Islet of Langerhans (tissue), 1 donor: ENCODE measurements at regions not wholly inside any gene's neighbourhood (a gene's known extent, or its start where the extent isn't known, plus 50 kb on each side); places are given as distances from the start of the nearest gene placed in this dataset.

Experiments used
- FAIRE-seq: peaks from one replicate; lab custom pipeline; 2011; peaks lifted over from hg19 to GRCh38; lab: Jason Lieb, UNC

DNA sequence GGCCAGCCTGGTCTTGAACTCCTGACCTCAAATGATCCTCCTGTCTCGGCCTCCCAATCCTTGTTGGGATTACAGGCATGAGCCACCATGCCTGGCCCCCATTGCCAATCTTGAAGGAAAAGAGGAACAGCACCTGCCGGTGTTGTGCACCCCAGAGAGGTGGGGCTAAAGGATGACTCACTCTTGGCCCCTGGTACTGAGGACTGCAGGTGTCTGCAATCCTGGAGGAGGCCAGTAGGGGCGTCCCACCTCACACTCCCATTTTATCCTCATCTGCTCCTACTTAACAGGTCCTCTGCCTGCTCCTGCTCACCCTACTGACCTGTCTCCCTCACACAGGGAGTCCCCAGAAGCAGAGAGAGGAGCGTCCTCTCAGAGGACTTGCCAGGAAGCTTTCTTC is 390.4 kb downstream of the ARHGEF28 start:
- no peak for FAIRE-seq

DNA sequence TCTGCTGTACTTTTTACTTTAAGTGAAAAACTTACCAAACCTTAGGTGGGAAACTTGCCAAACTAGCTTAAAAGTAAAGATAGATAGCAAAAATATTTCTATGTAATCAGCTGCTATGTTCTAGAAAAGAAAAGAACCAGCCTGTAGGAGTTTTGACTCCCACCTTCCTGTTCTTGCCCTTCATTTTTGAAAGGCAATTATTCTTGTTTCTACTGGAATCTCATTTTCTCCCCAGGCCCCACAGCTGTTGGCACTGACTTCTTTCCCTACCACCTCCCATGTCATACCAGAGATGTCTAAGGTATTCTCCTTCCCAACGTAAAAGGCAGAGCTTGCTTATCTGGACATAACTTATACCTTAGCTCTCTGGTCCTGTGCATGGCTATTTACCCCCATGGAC is 389.7 kb downstream of the ARHGEF28 start:
- no peak for FAIRE-seq

DNA sequence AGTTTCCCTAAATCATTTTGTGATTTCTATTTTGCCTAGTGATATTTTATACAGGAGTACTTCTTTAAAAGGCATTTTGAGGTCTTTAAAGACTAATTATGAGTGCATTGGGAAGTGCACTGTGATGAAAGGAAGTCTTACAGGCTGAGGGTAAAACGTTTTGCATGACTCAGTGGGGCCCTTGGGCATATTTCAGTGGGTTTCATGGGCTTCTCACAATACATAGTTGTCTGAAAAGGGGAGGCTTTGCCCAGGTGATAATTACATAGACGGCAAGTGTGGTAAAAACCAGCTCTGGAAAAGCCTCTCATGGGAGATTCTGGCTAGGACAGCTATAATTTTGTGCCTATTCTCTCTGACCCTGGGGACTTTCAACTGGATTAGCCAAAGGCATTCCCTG is 387.2 kb downstream of the ARHGEF28 start:
- FAIRE-seq: no peak

DNA sequence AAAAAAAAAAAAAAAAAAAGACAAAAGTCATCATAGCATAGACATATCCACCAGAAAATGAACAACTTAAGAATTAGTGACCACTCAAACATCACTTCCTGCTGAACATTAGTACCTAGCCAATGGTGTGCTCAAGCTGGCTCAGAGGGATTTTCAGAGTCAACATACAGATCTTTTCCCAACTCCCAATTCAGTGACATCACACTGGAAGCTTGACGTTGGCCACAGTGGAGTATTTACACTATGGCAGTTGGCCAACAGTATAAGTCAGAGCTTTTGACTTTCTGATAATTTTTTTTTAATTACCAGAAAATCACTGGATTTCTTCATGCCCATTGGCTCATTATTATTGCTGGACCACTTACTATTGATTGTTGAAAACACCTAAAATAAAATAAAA is 383.5 kb downstream of the ARHGEF28 start:
- FAIRE-seq: no peak

DNA sequence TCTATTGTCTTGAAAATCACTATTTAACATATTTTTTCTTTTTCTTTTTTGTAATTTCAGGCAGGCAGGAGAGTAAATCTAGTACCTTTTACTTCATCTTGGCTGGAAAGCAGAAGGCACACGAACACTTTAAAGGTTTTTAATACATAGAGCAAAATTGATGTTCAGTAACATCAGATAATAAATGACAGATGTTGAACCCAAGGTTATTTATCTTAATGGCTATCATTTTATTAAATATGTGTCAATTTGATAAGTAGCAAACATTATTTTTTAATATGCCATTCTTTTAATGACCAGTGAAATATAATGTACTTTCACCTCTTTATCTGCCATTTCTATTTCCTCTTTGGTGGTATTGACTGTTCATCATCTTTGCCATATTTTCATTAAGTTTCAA is 381.2 kb downstream of the ARHGEF28 start:
- FAIRE-seq: no peak

DNA sequence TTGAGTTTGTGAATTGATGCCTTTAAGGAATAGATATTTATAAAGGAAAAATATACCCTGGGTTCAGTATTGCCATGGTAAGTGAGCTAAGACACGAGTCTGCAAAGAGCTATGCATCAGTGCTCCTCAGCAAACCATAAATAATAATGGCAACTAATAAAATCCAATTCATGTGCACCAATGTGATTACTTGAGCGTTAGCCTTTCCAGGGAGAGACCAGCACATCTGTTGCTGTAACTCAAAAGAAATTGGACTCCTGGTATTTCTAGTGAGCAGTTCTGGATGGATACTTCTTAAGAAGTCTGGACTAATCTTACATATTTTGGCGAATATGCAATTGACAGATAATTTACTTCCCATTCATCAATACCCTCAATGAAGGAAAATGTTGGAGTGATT is 373.3 kb downstream of the ARHGEF28 start:
- no peak for FAIRE-seq

DNA sequence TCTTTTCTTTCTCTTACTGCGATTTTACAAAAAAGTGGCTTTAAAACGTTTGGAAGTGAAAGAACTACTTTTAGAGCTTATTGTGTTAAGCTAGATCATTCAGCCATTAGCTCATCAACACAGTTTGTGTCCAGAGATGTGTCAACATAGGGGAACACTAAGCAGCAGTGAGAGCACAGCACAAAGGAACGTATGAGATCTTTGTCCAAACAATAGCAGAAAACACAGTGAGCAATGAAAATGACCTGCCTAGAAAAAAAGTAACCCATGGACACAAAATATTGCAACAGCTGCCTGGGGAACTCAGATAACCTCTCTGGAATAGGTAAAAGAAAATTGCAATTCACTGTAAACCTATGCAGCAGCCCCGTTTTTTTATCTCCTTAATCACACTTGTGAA is 372.5 kb downstream of the ARHGEF28 start:
- no peak for FAIRE-seq

DNA sequence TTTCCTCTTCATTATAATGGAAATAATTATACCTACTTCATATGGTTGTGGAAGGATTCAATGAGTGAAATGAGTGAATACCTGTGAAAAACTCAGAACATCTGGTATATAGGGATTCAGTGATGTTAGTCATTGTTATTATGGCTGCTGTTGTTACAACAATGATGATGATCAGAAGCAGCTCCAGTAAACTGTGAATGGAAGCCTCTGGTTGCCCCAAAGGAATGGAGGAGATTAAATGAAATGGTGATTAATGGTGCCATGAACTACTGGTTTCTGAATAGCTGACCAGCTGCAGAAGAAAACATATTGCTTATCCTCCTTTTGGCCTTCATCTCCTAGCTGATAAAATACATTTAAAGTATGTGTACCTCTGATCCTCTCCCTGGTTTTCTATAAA is 372.0 kb downstream of the ARHGEF28 start:
- no peak for FAIRE-seq

DNA sequence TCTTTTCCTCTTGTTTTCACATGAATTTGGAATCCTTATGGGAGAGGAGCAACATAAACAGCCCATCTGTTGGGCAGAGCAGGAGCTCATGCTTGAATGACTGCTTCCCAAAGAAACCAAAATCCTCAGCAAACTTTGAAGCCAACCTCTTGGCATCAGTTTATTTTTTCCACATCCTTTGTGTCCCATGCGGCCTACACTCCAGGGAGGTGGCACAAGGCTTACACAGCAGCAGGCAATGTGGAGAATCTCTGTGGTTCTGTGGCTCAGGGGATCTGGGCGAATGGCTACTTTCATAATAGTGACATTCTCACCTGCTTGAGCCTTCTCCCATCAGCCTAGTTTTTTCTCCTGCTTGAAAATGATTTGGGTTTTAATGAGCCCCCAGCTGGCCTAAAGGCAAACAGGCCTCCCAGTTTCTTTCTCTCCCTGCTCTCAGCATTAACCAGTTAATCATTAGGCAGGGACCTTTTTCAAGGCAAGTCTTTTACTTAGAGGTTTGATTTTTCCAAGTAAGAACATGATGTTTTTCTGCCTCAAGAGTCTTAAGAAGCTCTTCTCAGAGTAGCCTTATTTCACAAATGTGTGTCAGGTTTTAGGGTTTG is 370.3 kb downstream of the ARHGEF28 start:
- FAIRE-seq: no peak

DNA sequence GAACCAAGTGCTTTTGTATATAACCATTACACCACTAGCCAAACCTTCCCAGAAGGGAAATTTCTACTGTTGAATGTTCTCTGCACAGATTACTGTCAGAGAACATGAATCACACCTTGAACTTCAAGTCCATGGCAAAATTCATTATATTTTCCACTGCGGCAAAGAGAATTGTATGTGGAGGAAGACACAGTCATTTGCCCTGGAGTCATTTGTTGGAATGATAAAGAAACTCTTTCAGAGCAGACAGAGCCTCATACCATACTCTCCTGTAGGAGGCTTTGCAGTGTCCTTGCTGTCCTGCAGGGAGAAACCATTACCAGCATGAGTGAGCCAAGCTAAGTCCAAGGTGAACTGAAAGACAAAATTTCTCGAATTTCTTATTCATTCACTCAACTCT is 369.0 kb downstream of the ARHGEF28 start:
- FAIRE-seq: no peak
